ENCODE measurements at regions not wholly inside any gene's neighbourhood (a gene's known extent, or its start where the extent isn't known, plus 50 kb on each side); places are given as distances from the start of the nearest gene placed in this dataset.
"Not testable (repeated sequence)": the region's sequence is repeated elsewhere in the genome, so short reads cannot be mapped to it uniquely, and the experiment has no call there.

GRCh38 chr6:150753371-150754064 is 112.0 kb upstream of the MTHFD1L start:
- Histone ChIP-seq H3K4me1 (ENCODE audit: insufficient read depth, poor library complexity, severe bottlenecking) (no peaks in the 10 kb centered on the region), H3K27me3 (ENCODE audit: insufficient read depth, poor library complexity, severe bottlenecking) (no peaks in the 10 kb centered on the region), H3K27ac (ENCODE audit: poor library complexity, severe bottlenecking) (no peak overlapping the region), H3K36me3 (ENCODE audit: low read depth) (no peaks in the 10 kb centered on the region), H3K9me3 (ENCODE audit: severe bottlenecking) (no peaks in the 10 kb centered on the region), H3K4me3 (ENCODE audit: severe bottlenecking) (no peak overlapping the region)
- no peak for TF ChIP-seq CTCF (IDR thresholded peaks at IDR 0.05; ENCODE audit: poor library complexity, severe bottlenecking)
- ATAC-seq (ENCODE audit: low read depth) (no peak), DNase-seq (ENCODE audit: low spot score) (no peak)

- no peak for TF ChIP-seq CTCF (IDR thresholded peaks at IDR 0.05; ENCODE audit: poor library complexity, severe bottlenecking)
- H3K4me1 ChIP-seq (ENCODE audit: insufficient read depth, poor library complexity, severe bottlenecking): no peaks in the 10 kb centered on the region
- no peaks in the 10 kb centered on the region for H3K9me3 ChIP-seq (ENCODE audit: severe bottlenecking)
- H3K27me3 ChIP-seq (ENCODE audit: insufficient read depth, poor library complexity, severe bottlenecking): no peaks in the 10 kb centered on the region
- H3K27ac ChIP-seq (ENCODE audit: poor library complexity, severe bottlenecking): no peak overlapping the region
- no peaks in the 10 kb centered on the region for H3K36me3 ChIP-seq (ENCODE audit: low read depth)
- no peak overlapping the region for H3K4me3 ChIP-seq (ENCODE audit: severe bottlenecking)
- ATAC-seq (ENCODE audit: low read depth) (no peak), DNase-seq (ENCODE audit: low spot score) (no peak)
Measured at GRCh38 chr6:150755042-150755441, 110.5 kb upstream of the MTHFD1L start.

GRCh38 chr6:150755524-150755923 is 110.0 kb upstream of the MTHFD1L start:
- ATAC-seq (ENCODE audit: low read depth) (no peak), DNase-seq (ENCODE audit: low spot score) (no peak)
- Histone ChIP-seq H3K4me1 (ENCODE audit: insufficient read depth, poor library complexity, severe bottlenecking) (no peaks in the 10 kb centered on the region), H3K27me3 (ENCODE audit: insufficient read depth, poor library complexity, severe bottlenecking) (no peaks in the 10 kb centered on the region), H3K4me3 (ENCODE audit: severe bottlenecking) (no peak overlapping the region), H3K27ac (ENCODE audit: poor library complexity, severe bottlenecking) (no peak overlapping the region), H3K9me3 (ENCODE audit: severe bottlenecking) (no peaks in the 10 kb centered on the region), H3K36me3 (ENCODE audit: low read depth) (no peaks in the 10 kb centered on the region)
- no peak for TF ChIP-seq CTCF (IDR thresholded peaks at IDR 0.05; ENCODE audit: poor library complexity, severe bottlenecking)

- Histone ChIP-seq H3K9me3 (ENCODE audit: severe bottlenecking) (no peaks in the 10 kb centered on the region), H3K27ac (ENCODE audit: poor library complexity, severe bottlenecking) (no peak overlapping the region)
Measured at GRCh38 chr6:150756173-150756572, 109.3 kb upstream of the MTHFD1L start.

GRCh38 chr6:150757807-150758206 is 107.7 kb upstream of the MTHFD1L start:
- not testable (repeated sequence) for H3K4me1 ChIP-seq (ENCODE audit: insufficient read depth, poor library complexity, severe bottlenecking)

More at GRCh38 chr6:150756173-150756572, 109.3 kb upstream of the MTHFD1L start:
- DNase-seq (ENCODE audit: low spot score) (no peak), ATAC-seq (ENCODE audit: low read depth) (no peak)
- Histone ChIP-seq H3K27me3 (ENCODE audit: insufficient read depth, poor library complexity, severe bottlenecking) (no peaks in the 10 kb centered on the region), H3K4me3 (ENCODE audit: severe bottlenecking) (no peak overlapping the region), H3K4me1 (ENCODE audit: insufficient read depth, poor library complexity, severe bottlenecking) (no peaks in the 10 kb centered on the region), H3K36me3 (ENCODE audit: low read depth) (no peaks in the 10 kb centered on the region)
- no peak for TF ChIP-seq CTCF (IDR thresholded peaks at IDR 0.05; ENCODE audit: poor library complexity, severe bottlenecking)

More at GRCh38 chr6:150757807-150758206, 107.7 kb upstream of the MTHFD1L start:
- not testable (repeated sequence) for H3K36me3 ChIP-seq (ENCODE audit: low read depth); H3K27me3 ChIP-seq (ENCODE audit: insufficient read depth, poor library complexity, severe bottlenecking); DNase-seq (ENCODE audit: low spot score); H3K4me3 ChIP-seq (ENCODE audit: severe bottlenecking); ATAC-seq (ENCODE audit: low read depth); H3K9me3 ChIP-seq (ENCODE audit: severe bottlenecking); H3K27ac ChIP-seq (ENCODE audit: poor library complexity, severe bottlenecking)
